HepG2 (cell line): ENCODE measurements at regions not wholly inside any gene's neighbourhood (a gene's known extent, or its start where the extent isn't known, plus 50 kb on each side); places are given as distances from the start of the nearest gene placed in this dataset.

Source experiments
- NPAS2 ChIP-seq: sonication (generic); formaldehyde crosslinking; IDR thresholded peaks from 2 replicates; pipeline ENCODE4 v1.8.0; 2022; ENCODE audit warnings: mild to moderate bottlenecking, missing genetic modification reagents, borderline replicate concordance
- SOX5 ChIP-seq: IDR thresholded peaks from 2 replicates; pipeline ENCODE4 v1.6.1; 2016; ENCODE audit warnings: borderline replicate concordance
- TSC22D2 ChIP-seq: sonication (generic); formaldehyde crosslinking; IDR thresholded peaks from 2 replicates; pipeline ENCODE4 v1.5.1; 2020; ENCODE audit warnings: missing genetic modification reagents, mild to moderate bottlenecking, borderline replicate concordance
- ZBTB7A ChIP-seq: sonication (generic); formaldehyde crosslinking; IDR thresholded peaks from 2 replicates; pipeline ENCODE4 v1.8.0; 2022; ENCODE audit warnings: mild to moderate bottlenecking, missing genetic modification reagents
- ZBTB7B ChIP-seq: sonication (generic); formaldehyde crosslinking; IDR thresholded peaks from 2 replicates; pipeline ENCODE4 v1.4.0; 2020; ENCODE audit warnings: missing genetic modification reagents
- ZFP90 ChIP-seq: sonication (generic); formaldehyde crosslinking; IDR thresholded peaks from 2 replicates; pipeline ENCODE4 v1.8.0; 2022; ENCODE audit warnings: missing genetic modification reagents, mild to moderate bottlenecking, inconsistent platforms, borderline replicate concordance
- ZNF496 ChIP-seq: sonication (generic); formaldehyde crosslinking; IDR thresholded peaks from 2 replicates; pipeline ENCODE4 v1.8.1; 2023; ENCODE audit warnings: mild to moderate bottlenecking, moderate library complexity, missing genetic modification reagents; ENCODE audit not compliant: insufficient replicate concordance
- ZNF562 ChIP-seq: sonication (generic); formaldehyde crosslinking; IDR thresholded peaks from 2 replicates; pipeline ENCODE4 v1.8.0; 2022; ENCODE audit warnings: missing genetic modification reagents, borderline replicate concordance
- ZNF572 ChIP-seq: sonication (generic); formaldehyde crosslinking; IDR thresholded peaks from 2 replicates; pipeline ENCODE4 v1.5.1; 2020; ENCODE audit warnings: mild to moderate bottlenecking, missing genetic modification reagents
- ZNF674 ChIP-seq: sonication (generic); formaldehyde crosslinking; IDR thresholded peaks from 2 replicates; pipeline ENCODE4 v1.5.0; 2020; ENCODE audit warnings: low read depth, mild to moderate bottlenecking, missing genetic modification reagents
- ZNF816 ChIP-seq: sonication (generic); formaldehyde crosslinking; IDR thresholded peaks from 2 replicates; pipeline ENCODE4 v1.8.0; 2022; ENCODE audit warnings: missing genetic modification reagents, mild to moderate bottlenecking, borderline replicate concordance
- TF ChIP-seq, protein P1 (sequence below): sonication (generic); formaldehyde crosslinking; IDR thresholded peaks from 2 replicates; pipeline ENCODE4 v1.9.0; 2021; ENCODE audit warnings: mild to moderate bottlenecking, missing genetic modification reagents
- TF ChIP-seq, protein P2 (sequence below): sonication (generic); formaldehyde crosslinking; IDR thresholded peaks from 2 replicates; pipeline ENCODE4 v1.4.0; 2020; ENCODE audit warnings: missing genetic modification reagents

DNA sequence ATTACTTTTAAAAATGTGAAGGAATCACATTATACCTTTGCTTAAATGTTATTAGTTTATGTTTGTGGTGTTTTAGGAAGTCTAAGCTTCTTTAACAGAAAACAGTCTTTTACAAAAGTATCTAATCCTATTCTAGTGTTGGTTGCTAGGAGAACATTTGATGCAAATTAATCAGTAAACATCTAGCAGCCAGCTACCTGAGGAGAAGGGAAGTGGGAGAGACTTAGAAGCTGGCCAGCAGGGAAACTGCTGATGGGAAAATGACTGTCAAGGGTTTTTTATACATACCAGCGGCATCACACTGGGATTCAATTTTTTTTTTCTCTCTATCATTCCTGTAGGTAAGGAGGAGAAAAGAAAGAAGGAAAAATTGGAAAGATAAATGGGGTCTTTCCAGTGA lies 686.0 kb upstream of the MMS22L start (continued):
- TF ChIP-seq, protein P1, sequence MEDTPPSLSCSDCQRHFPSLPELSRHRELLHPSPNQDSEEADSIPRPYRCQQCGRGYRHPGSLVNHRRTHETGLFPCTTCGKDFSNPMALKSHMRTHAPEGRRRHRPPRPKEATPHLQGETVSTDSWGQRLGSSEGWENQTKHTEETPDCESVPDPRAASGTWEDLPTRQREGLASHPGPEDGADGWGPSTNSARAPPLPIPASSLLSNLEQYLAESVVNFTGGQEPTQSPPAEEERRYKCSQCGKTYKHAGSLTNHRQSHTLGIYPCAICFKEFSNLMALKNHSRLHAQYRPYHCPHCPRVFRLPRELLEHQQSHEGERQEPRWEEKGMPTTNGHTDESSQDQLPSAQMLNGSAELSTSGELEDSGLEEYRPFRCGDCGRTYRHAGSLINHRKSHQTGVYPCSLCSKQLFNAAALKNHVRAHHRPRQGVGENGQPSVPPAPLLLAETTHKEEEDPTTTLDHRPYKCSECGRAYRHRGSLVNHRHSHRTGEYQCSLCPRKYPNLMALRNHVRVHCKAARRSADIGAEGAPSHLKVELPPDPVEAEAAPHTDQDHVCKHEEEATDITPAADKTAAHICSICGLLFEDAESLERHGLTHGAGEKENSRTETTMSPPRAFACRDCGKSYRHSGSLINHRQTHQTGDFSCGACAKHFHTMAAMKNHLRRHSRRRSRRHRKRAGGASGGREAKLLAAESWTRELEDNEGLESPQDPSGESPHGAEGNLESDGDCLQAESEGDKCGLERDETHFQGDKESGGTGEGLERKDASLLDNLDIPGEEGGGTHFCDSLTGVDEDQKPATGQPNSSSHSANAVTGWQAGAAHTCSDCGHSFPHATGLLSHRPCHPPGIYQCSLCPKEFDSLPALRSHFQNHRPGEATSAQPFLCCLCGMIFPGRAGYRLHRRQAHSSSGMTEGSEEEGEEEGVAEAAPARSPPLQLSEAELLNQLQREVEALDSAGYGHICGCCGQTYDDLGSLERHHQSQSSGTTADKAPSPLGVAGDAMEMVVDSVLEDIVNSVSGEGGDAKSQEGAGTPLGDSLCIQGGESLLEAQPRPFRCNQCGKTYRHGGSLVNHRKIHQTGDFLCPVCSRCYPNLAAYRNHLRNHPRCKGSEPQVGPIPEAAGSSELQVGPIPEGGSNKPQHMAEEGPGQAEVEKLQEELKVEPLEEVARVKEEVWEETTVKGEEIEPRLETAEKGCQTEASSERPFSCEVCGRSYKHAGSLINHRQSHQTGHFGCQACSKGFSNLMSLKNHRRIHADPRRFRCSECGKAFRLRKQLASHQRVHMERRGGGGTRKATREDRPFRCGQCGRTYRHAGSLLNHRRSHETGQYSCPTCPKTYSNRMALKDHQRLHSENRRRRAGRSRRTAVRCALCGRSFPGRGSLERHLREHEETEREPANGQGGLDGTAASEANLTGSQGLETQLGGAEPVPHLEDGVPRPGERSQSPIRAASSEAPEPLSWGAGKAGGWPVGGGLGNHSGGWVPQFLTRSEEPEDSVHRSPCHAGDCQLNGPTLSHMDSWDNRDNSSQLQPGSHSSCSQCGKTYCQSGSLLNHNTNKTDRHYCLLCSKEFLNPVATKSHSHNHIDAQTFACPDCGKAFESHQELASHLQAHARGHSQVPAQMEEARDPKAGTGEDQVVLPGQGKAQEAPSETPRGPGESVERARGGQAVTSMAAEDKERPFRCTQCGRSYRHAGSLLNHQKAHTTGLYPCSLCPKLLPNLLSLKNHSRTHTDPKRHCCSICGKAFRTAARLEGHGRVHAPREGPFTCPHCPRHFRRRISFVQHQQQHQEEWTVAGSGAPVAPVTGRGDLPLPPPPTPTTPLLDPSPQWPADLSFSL, result no peak
- no peak for TF ChIP-seq NPAS2
- no peak for TF ChIP-seq ZBTB7B (CRISPR knock-in tag)
- TF ChIP-seq ZNF816 (CRISPR knock-in tag), result no peak
- TF ChIP-seq ZFP90, result no peak
- TF ChIP-seq TSC22D2 (CRISPR knock-in tag), result no peak
- TF ChIP-seq, protein P2, sequence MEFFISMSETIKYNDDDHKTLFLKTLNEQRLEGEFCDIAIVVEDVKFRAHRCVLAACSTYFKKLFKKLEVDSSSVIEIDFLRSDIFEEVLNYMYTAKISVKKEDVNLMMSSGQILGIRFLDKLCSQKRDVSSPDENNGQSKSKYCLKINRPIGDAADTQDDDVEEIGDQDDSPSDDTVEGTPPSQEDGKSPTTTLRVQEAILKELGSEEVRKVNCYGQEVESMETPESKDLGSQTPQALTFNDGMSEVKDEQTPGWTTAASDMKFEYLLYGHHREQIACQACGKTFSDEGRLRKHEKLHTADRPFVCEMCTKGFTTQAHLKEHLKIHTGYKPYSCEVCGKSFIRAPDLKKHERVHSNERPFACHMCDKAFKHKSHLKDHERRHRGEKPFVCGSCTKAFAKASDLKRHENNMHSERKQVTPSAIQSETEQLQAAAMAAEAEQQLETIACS, result no peak
- TF ChIP-seq ZNF572, result no peak
- TF ChIP-seq ZNF674 (CRISPR knock-in tag), result no peak
- no peak for TF ChIP-seq ZBTB7A (CRISPR knock-in tag)
- no peak for TF ChIP-seq SOX5 (CRISPR knock-in tag)
- no peak for TF ChIP-seq ZNF496 (CRISPR knock-in tag)
- no peak for TF ChIP-seq ZNF562
